GM23338 (cell line): ENCODE measurements at regions not wholly inside any gene's neighbourhood (a gene's known extent, or its start where the extent isn't known, plus 50 kb on each side); places are given as distances from the start of the nearest gene placed in this dataset.

Experiments used
- ATAC-seq: fragments of 200-7000 bp; cut with Tn5 transposase; 3 replicates; pipeline ENCODE4 v1.9.1; 2020
- DNase-seq: peaks from one replicate; pipeline ENCODE4 v3.0.0-alpha.2; 2015; ENCODE audit warnings: low spot score
- H2AFZ ChIP-seq: fragments of 200-600 bp; sonication (generic); 2 replicates; pipeline ENCODE4 v1.8.0; 2016; ENCODE audit warnings: antibody characterized with exemption, mild to moderate bottlenecking, moderate library complexity
- H3F3A ChIP-seq: fragments of 200-600 bp; sonication (generic); replicated peaks from 2 replicates; pipeline ENCODE4 v1.8.0; 2017; ENCODE audit warnings: antibody characterized with exemption, mixed run types, low read depth
- H3K27ac ChIP-seq: fragments of 200-600 bp; sonication (generic); 2 replicates; pipeline ENCODE4 v1.6.1; 2016; ENCODE audit warnings: low read depth
- H3K27me3 ChIP-seq: fragments of 200-600 bp; sonication (generic); 2 replicates; pipeline ENCODE4 v1.8.0; 2016; ENCODE audit warnings: mild to moderate bottlenecking, mixed run types, moderate library complexity; ENCODE audit not compliant: insufficient read depth
- H3K36me3 ChIP-seq: fragments of 200-600 bp; sonication (generic); 2 replicates; pipeline ENCODE4 v1.8.0; 2016; ENCODE audit warnings: mild to moderate bottlenecking; ENCODE audit not compliant: insufficient read depth
- H3K4me1 ChIP-seq: fragments of 200-600 bp; sonication (generic); 2 replicates; pipeline ENCODE4 v1.8.0; 2016; ENCODE audit warnings: mild to moderate bottlenecking, moderate library complexity; ENCODE audit not compliant: insufficient read depth
- H3K4me2 ChIP-seq: fragments of 200-600 bp; sonication (generic); 2 replicates; pipeline ENCODE4 v1.7.1; 2017; ENCODE audit warnings: mixed run types
- H3K4me3 ChIP-seq: fragments of 200-600 bp; sonication (generic); 2 replicates; pipeline ENCODE4 v1.6.1; 2016; ENCODE audit warnings: mixed run types
- H3K79me2 ChIP-seq: fragments of 200-600 bp; sonication (generic); replicated peaks from 2 replicates; pipeline ENCODE4 v1.8.0; 2017; ENCODE audit warnings: mild to moderate bottlenecking; ENCODE audit not compliant: insufficient read depth
- H3K9me2 ChIP-seq: fragments of 200-600 bp; sonication (generic); 2 replicates; pipeline ENCODE4 v1.8.0; 2017; ENCODE audit not compliant: insufficient read depth
- H4K20me1 ChIP-seq: fragments of 200-600 bp; sonication (generic); replicated peaks from 2 replicates; pipeline ENCODE4 v1.8.0; 2017; ENCODE audit warnings: mild to moderate bottlenecking; ENCODE audit not compliant: insufficient read depth
- H3K27ac Mint-ChIP-seq: 2 replicates; pipeline ENCODE4 v1.8.0; 2020; ENCODE audit warnings: inconsistent platforms, mild to moderate bottlenecking, moderate library complexity, mixed read lengths
- H3K27me3 Mint-ChIP-seq: 3 replicates; pipeline ENCODE4 v1.8.0; 2022; ENCODE audit warnings: low read depth, mild to moderate bottlenecking, moderate library complexity, mixed read lengths, inconsistent platforms; ENCODE audit not compliant: insufficient read depth, poor library complexity
- H3K36me3 Mint-ChIP-seq: 3 replicates; pipeline ENCODE4 v1.8.0; 2021; ENCODE audit warnings: low read depth, mild to moderate bottlenecking, inconsistent platforms, moderate library complexity, mixed read lengths
- H3K4me1 Mint-ChIP-seq: 3 replicates; pipeline ENCODE4 v1.8.0; 2020; ENCODE audit warnings: mild to moderate bottlenecking, inconsistent platforms, mixed read lengths
- H3K4me3 Mint-ChIP-seq: 3 replicates; pipeline ENCODE4 v1.8.0; 2021; ENCODE audit warnings: moderate library complexity, mild to moderate bottlenecking, inconsistent platforms, mixed read lengths
- H3K9me3 Mint-ChIP-seq: 3 replicates; pipeline ENCODE4 v1.8.0; 2020; ENCODE audit warnings: moderate library complexity, mild to moderate bottlenecking, inconsistent platforms, mixed read lengths
- CREB1 ChIP-seq: fragments of 250-450 bp; sonication (Bioruptor Pico); IDR thresholded peaks from 2 replicates; pipeline ENCODE4 v1.5.0; 2020; ENCODE audit warnings: low read depth, mild to moderate bottlenecking, moderate library complexity
- CTCF ChIP-seq, 2 experiments: fragments of 200-600 bp in 1 of 2; sonication (generic) in 1 of 2; conservative IDR thresholded peaks; 2 replicates each; pipeline versions ENCODE4 v1.5.1 to v1.6.1; 2016 to 2017; ENCODE audit warnings: antibody characterized with exemption in 2 of 2, low read depth in 2 of 2, mild to moderate bottlenecking in 2 of 2, moderate library complexity in 1 of 2
- ETS1 ChIP-seq: IDR thresholded peaks from 2 replicates; pipeline ENCODE4 v1.6.1; 2016; ENCODE audit warnings: antibody characterized with exemption
- EZH2 ChIP-seq: fragments of 200-600 bp; sonication (generic); IDR thresholded peaks from one replicate; pipeline ENCODE4 v1.8.0; 2017; ENCODE audit warnings: antibody characterized with exemption, mild to moderate bottlenecking, low read depth; ENCODE audit not compliant: unreplicated experiment
- EZH2phosphoT487 ChIP-seq: fragments of 200-600 bp; sonication (generic); IDR thresholded peaks from one replicate; pipeline ENCODE4 v1.8.1; 2018; ENCODE audit warnings: antibody characterized with exemption; ENCODE audit not compliant: unreplicated experiment
- JUNB ChIP-seq: IDR thresholded peaks from one replicate; pipeline ENCODE4 v1.6.1; 2016; ENCODE audit warnings: antibody characterized with exemption; ENCODE audit not compliant: unreplicated experiment
- NANOG ChIP-seq: IDR thresholded peaks from 2 replicates; pipeline ENCODE4 v1.6.1; 2016; ENCODE audit warnings: antibody characterized with exemption, borderline replicate concordance
- POLR2AphosphoS5 ChIP-seq: IDR thresholded peaks from 2 replicates; pipeline ENCODE4 v1.6.1; 2016; ENCODE audit warnings: antibody characterized with exemption, low read depth
- REST ChIP-seq: IDR thresholded peaks from one replicate; pipeline ENCODE4 v1.6.1; 2018; ENCODE audit warnings: antibody characterized with exemption; ENCODE audit not compliant: unreplicated experiment
- STAT1 ChIP-seq: IDR thresholded peaks from one replicate; pipeline ENCODE4 v1.6.1; 2016; ENCODE audit warnings: antibody characterized with exemption; ENCODE audit not compliant: unreplicated experiment
- ZNF114 ChIP-seq: fragments of 250-450 bp; sonication (Bioruptor Pico); IDR thresholded peaks from 2 replicates; pipeline ENCODE4 v1.5.0; 2020; ENCODE audit warnings: mild to moderate bottlenecking, moderate library complexity
- ZNF331 ChIP-seq: fragments of 250-450 bp; sonication (Bioruptor Pico); IDR thresholded peaks from 2 replicates; pipeline ENCODE4 v1.5.0; 2020; ENCODE audit warnings: low read depth, mild to moderate bottlenecking, moderate library complexity
- ZNF462 ChIP-seq: fragments of 250-450 bp; sonication (Bioruptor Pico); IDR thresholded peaks from 2 replicates; pipeline ENCODE4 v1.5.0; 2020; ENCODE audit warnings: mild to moderate bottlenecking, moderate library complexity

- H3K4me3 Mint-ChIP-seq, result no peak overlapping the region
- no peak for DNase-seq
- H3K4me1 ChIP-seq, result no peaks in the 10 kb centered on the region
- H2AFZ ChIP-seq, result no peak overlapping the region
- H3K4me2 ChIP-seq, result no peak overlapping the region
- no peak overlapping the region for H3K27ac Mint-ChIP-seq
- no peaks in the 10 kb centered on the region for H3K27me3 Mint-ChIP-seq
- no peaks in the 10 kb centered on the region for H4K20me1 ChIP-seq
- no peak overlapping the region for H3K4me3 ChIP-seq
- no peaks in the 10 kb centered on the region for H3K9me3 Mint-ChIP-seq
- no peaks in the 10 kb centered on the region for H3F3A ChIP-seq
- H3K27ac ChIP-seq, result no peak overlapping the region
- H3K9me2 ChIP-seq, result no peaks in the 10 kb centered on the region
- no peak for TF ChIP-seq POLR2AphosphoS5
- TF ChIP-seq EZH2phosphoT487, result no peak
- no peak for TF ChIP-seq REST
- no peak for TF ChIP-seq CREB1 (CRISPR knock-in tag)
- no peak for TF ChIP-seq ZNF114 (CRISPR knock-in tag)
- TF ChIP-seq ZNF331 (CRISPR knock-in tag), result no peak
- TF ChIP-seq EZH2, result no peak
- TF ChIP-seq NANOG, result no peak
- no peak for TF ChIP-seq STAT1
- TF ChIP-seq JUNB, result no peak
- no peak for TF ChIP-seq ZNF462 (CRISPR knock-in tag)
- no peak for TF ChIP-seq CTCF (conservative IDR thresholded peaks at IDR 0.05; ENCODE audit: low read depth in 2 of 2)
- TF ChIP-seq ETS1, result no peak
- no peaks in the 10 kb centered on the region for H3K79me2 ChIP-seq
- no peaks in the 10 kb centered on the region for H3K36me3 ChIP-seq
- peaks cover 3% of the 10 kb centered on the region; the same call in 2 of the 3 replicates for H3K4me1 Mint-ChIP-seq
- no peaks in the 10 kb centered on the region for H3K36me3 Mint-ChIP-seq
- H3K27me3 ChIP-seq, result no peaks in the 10 kb centered on the region
- ATAC-seq, result no peak
Observed at GRCh38 chrX:150080497-150080896, 142.2 kb upstream of the EOLA2 start.
